ENCODE measurements at regions not wholly inside any gene's neighbourhood (a gene's known extent, or its start where the extent isn't known, plus 50 kb on each side); places are given as distances from the start of the nearest gene placed in this dataset.

DNA sequence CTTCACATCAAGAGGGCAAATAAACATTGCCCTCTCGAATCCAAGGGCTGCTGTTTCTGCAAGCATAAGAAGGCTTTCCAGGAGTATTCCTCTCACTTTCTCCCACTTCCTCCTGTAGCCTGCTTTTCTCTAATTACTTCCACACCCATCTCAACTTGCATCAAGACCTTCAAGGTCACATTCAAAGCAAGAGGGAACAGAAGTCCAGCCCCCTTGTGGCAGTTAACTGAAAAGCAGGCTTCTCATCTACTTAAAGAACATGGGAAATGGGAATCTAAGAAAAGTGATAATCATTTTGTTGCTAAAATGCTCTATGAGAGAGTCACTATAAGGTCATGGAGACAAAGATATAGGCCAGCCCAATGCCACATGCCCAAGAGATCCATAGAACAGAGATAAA lies 874.4 kb downstream of the KCNT2 start:
- TF ChIP-seq TOX (CRISPR knock-in tag; IDR thresholded peaks at IDR 0.05; ENCODE audit: borderline replicate concordance) (no peak), GLIS3 (CRISPR knock-in tag; IDR thresholded peaks at IDR 0.05) (no peak), ESRRG (CRISPR knock-in tag; IDR thresholded peaks at IDR 0.05) (no peak), ZFP3 (CRISPR knock-in tag; IDR thresholded peaks at IDR 0.05) (no peak), ZNF70 (CRISPR knock-in tag; IDR thresholded peaks at IDR 0.05) (no peak), SNAI2 (CRISPR knock-in tag; IDR thresholded peaks at IDR 0.05) (no peak), TCF4 (CRISPR knock-in tag; IDR thresholded peaks at IDR 0.05; ENCODE audit: borderline replicate concordance) (no peak), ARNTL (CRISPR knock-in tag; IDR thresholded peaks at IDR 0.05; ENCODE audit: borderline replicate concordance, low read depth) (no peak), ZNF8 (CRISPR knock-in tag; IDR thresholded peaks at IDR 0.05) (no peak), ZFP30 (CRISPR knock-in tag; IDR thresholded peaks at IDR 0.05) (no peak), ISL1 (CRISPR knock-in tag; IDR thresholded peaks at IDR 0.05) (no peak), PPARA (CRISPR knock-in tag; IDR thresholded peaks at IDR 0.05; ENCODE audit: borderline replicate concordance) (no peak), ZC3H10 (CRISPR knock-in tag; IDR thresholded peaks at IDR 0.05) (no peak), OSR1 (CRISPR knock-in tag; IDR thresholded peaks at IDR 0.05) (no peak)
- TF ChIP-seq, protein P1, sequence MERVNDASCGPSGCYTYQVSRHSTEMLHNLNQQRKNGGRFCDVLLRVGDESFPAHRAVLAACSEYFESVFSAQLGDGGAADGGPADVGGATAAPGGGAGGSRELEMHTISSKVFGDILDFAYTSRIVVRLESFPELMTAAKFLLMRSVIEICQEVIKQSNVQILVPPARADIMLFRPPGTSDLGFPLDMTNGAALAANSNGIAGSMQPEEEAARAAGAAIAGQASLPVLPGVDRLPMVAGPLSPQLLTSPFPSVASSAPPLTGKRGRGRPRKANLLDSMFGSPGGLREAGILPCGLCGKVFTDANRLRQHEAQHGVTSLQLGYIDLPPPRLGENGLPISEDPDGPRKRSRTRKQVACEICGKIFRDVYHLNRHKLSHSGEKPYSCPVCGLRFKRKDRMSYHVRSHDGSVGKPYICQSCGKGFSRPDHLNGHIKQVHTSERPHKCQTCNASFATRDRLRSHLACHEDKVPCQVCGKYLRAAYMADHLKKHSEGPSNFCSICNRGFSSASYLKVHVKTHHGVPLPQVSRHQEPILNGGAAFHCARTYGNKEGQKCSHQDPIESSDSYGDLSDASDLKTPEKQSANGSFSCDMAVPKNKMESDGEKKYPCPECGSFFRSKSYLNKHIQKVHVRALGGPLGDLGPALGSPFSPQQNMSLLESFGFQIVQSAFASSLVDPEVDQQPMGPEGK (CRISPR knock-in tag; IDR thresholded peaks at IDR 0.05; ENCODE audit: borderline replicate concordance): no peak
- TF ChIP-seq, protein P2, sequence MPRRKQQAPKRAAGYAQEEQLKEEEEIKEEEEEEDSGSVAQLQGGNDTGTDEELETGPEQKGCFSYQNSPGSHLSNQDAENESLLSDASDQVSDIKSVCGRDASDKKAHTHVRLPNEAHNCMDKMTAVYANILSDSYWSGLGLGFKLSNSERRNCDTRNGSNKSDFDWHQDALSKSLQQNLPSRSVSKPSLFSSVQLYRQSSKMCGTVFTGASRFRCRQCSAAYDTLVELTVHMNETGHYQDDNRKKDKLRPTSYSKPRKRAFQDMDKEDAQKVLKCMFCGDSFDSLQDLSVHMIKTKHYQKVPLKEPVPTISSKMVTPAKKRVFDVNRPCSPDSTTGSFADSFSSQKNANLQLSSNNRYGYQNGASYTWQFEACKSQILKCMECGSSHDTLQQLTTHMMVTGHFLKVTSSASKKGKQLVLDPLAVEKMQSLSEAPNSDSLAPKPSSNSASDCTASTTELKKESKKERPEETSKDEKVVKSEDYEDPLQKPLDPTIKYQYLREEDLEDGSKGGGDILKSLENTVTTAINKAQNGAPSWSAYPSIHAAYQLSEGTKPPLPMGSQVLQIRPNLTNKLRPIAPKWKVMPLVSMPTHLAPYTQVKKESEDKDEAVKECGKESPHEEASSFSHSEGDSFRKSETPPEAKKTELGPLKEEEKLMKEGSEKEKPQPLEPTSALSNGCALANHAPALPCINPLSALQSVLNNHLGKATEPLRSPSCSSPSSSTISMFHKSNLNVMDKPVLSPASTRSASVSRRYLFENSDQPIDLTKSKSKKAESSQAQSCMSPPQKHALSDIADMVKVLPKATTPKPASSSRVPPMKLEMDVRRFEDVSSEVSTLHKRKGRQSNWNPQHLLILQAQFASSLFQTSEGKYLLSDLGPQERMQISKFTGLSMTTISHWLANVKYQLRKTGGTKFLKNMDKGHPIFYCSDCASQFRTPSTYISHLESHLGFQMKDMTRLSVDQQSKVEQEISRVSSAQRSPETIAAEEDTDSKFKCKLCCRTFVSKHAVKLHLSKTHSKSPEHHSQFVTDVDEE (CRISPR knock-in tag; IDR thresholded peaks at IDR 0.05): no peak
- TF ChIP-seq, protein P3, sequence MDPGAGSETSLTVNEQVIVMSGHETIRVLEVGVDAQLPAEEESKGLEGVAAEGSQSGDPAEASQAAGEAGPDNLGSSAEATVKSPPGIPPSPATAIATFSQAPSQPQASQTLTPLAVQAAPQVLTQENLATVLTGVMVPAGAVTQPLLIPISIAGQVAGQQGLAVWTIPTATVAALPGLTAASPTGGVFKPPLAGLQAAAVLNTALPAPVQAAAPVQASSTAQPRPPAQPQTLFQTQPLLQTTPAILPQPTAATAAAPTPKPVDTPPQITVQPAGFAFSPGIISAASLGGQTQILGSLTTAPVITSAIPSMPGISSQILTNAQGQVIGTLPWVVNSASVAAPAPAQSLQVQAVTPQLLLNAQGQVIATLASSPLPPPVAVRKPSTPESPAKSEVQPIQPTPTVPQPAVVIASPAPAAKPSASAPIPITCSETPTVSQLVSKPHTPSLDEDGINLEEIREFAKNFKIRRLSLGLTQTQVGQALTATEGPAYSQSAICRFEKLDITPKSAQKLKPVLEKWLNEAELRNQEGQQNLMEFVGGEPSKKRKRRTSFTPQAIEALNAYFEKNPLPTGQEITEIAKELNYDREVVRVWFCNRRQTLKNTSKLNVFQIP (CRISPR knock-in tag; IDR thresholded peaks at IDR 0.05; ENCODE audit: borderline replicate concordance, low read depth): no peak
- peak; percentile 60; the same call in 1 of the 3 replicates for ATAC-seq

DNA sequence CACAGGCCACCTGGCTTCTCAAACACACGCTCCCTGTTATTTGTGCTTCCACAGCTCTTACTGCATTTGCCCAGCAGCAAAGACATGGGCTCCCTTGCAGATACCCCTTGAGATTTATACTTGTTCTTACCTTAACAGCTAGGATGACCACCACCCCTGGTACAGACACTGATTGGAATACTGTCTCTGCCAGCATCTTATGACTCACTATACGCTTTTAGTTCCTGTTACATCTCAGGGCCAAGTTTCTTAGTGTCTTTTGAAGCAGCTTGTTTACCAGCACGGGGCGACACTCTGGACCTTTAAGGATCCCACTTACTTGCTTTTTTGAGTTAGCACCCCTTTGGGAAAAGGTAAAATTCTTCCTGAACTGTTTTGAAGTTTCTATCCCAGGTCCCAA lies 874.8 kb downstream of the KCNT2 start:
- no peak; the same call in 2 of the 3 replicates for ATAC-seq
- no peak for TF ChIP-seq SNAI2 (CRISPR knock-in tag; IDR thresholded peaks at IDR 0.05)
- TF ChIP-seq, protein P1 (CRISPR knock-in tag; IDR thresholded peaks at IDR 0.05; ENCODE audit: borderline replicate concordance): no peak
- TF ChIP-seq ISL1 (CRISPR knock-in tag; IDR thresholded peaks at IDR 0.05): no peak
- no peak for TF ChIP-seq ZNF70 (CRISPR knock-in tag; IDR thresholded peaks at IDR 0.05)
- TF ChIP-seq TCF4 (CRISPR knock-in tag; IDR thresholded peaks at IDR 0.05; ENCODE audit: borderline replicate concordance): no peak
- no peak for TF ChIP-seq CSDC2 (CRISPR knock-in tag; IDR thresholded peaks at IDR 0.05)
- TF ChIP-seq TOX (CRISPR knock-in tag; IDR thresholded peaks at IDR 0.05; ENCODE audit: borderline replicate concordance): no peak
- TF ChIP-seq ZNF565 (CRISPR knock-in tag; conservative IDR thresholded peaks at IDR 0.05; ENCODE audit: low read depth): no peak
- TF ChIP-seq ESRRG (CRISPR knock-in tag; IDR thresholded peaks at IDR 0.05): no peak
- no peak for TF ChIP-seq ARNTL (CRISPR knock-in tag; IDR thresholded peaks at IDR 0.05; ENCODE audit: borderline replicate concordance, low read depth)
- TF ChIP-seq BACH2 (CRISPR knock-in tag; IDR thresholded peaks at IDR 0.05; ENCODE audit: borderline replicate concordance): no peak
- TF ChIP-seq ZFP3 (CRISPR knock-in tag; IDR thresholded peaks at IDR 0.05): no peak
- TF ChIP-seq, protein P4, sequence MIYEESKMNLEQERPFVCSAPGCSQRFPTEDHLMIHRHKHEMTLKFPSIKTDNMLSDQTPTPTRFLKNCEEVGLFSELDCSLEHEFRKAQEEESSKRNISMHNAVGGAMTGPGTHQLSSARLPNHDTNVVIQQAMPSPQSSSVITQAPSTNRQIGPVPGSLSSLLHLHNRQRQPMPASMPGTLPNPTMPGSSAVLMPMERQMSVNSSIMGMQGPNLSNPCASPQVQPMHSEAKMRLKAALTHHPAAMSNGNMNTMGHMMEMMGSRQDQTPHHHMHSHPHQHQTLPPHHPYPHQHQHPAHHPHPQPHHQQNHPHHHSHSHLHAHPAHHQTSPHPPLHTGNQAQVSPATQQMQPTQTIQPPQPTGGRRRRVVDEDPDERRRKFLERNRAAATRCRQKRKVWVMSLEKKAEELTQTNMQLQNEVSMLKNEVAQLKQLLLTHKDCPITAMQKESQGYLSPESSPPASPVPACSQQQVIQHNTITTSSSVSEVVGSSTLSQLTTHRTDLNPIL (CRISPR knock-in tag; IDR thresholded peaks at IDR 0.05; ENCODE audit: low read depth): no peak
- TF ChIP-seq PPARA (CRISPR knock-in tag; IDR thresholded peaks at IDR 0.05; ENCODE audit: borderline replicate concordance): no peak
- no peak for TF ChIP-seq ZNF8 (CRISPR knock-in tag; IDR thresholded peaks at IDR 0.05)
- TF ChIP-seq RARB (CRISPR knock-in tag; IDR thresholded peaks at IDR 0.05): no peak
